ENCODE measurements at regions not wholly inside any gene's neighbourhood (a gene's known extent, or its start where the extent isn't known, plus 50 kb on each side); places are given as distances from the start of the nearest gene placed in this dataset.

DNA sequence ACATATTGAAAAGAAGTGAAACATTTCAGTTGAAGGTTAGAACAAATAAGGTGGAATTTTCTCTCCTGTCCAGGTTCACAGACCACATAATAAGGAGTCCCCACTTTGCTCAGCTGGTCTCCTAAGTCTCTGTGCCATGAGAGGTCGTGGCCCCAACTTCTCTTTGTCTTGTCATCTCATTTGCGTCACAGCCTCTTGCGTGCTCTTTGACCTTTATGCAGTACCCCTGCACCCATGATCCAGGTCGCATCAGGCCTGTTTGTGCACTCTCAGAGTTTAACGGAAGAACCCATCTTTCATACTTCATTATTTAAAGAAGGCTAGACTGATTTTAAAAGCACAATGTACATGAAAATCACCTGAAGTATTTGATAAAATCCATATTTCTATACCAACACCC, 110.4 kb upstream of the BMP2 start:
- ATAC-seq (ENCODE audit: insufficient read depth, low read depth): no peak
- H3K4me2 ChIP-seq (ENCODE audit: insufficient read depth, low read length): no peak overlapping the region
- H3K9me3 ChIP-seq (ENCODE audit: insufficient read depth, low read length, severe bottlenecking): no peaks in the 10 kb centered on the region
- H3K36me3 ChIP-seq (ENCODE audit: insufficient read depth, low read length): no peaks in the 10 kb centered on the region
- no peaks in the 10 kb centered on the region for H3K4me1 ChIP-seq (ENCODE audit: insufficient read depth, low read length)
- H3K4me3 ChIP-seq (ENCODE audit: low read depth in 1 of 2, low read length in 2 of 2): no peak overlapping the region
- H3K27ac ChIP-seq (ENCODE audit: low read length): no peak overlapping the region
- no peak for DNase-seq
- TF ChIP-seq EZH2 (IDR thresholded peaks at IDR 0.05; ENCODE audit: borderline replicate concordance, low read depth, low read length, severe bottlenecking): no peak
- H3K9ac ChIP-seq (ENCODE audit: low read depth, low read length): no peak overlapping the region
- no peaks in the 10 kb centered on the region for H3K79me2 ChIP-seq (ENCODE audit: insufficient read depth, low read length)
- no peak overlapping the region for H2AFZ ChIP-seq (ENCODE audit: low read depth, low read length)
- no peaks in the 10 kb centered on the region for H3K27me3 ChIP-seq (ENCODE audit: insufficient read depth, low read length, poor library complexity)
- H4K20me1 ChIP-seq (ENCODE audit: insufficient read depth, low read length): no peaks in the 10 kb centered on the region

DNA sequence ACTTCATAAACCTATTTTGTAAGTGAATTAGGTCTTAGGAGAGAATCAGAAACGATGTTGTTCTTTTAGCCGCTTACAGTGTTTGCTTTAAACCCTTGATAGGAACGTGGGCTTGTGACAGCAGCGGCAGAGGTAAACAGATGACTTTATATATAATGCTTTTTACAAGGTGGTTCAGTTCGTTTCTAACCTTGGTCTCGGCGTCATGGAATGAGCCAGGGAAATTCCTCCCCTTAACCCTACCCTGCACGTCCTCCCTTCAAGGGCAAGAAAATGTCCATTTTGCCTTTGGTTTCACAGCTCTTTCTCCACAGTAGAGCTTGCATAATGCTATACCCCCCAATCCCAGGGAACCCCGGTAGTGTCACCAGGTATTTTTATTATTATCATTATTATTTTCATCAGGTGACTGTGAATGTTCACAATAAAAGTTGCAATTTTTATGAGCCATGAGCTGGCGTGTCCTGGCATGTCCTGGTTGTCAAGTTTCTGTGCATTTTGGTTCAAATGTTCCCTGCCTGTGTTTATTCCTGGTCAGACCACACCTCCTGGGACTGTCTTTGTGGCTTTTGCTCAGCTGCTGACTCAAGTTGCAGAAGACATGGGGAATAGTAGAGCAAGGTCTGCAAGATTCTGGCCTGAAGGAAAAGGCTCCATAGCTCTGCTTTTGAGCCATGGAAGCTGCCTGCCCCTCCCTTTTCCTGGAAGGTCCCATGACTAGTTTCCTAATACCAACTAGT, 112.8 kb upstream of the BMP2 start:
- Histone ChIP-seq H3K4me3 (ENCODE audit: low read depth in 1 of 2, low read length in 2 of 2) (no peak overlapping the region), H3K4me2 (ENCODE audit: insufficient read depth, low read length) (no peak overlapping the region), H3K79me2 (ENCODE audit: insufficient read depth, low read length) (no peaks in the 10 kb centered on the region), H2AFZ (ENCODE audit: low read depth, low read length) (no peak overlapping the region), H3K36me3 (ENCODE audit: insufficient read depth, low read length) (no peaks in the 10 kb centered on the region), H4K20me1 (ENCODE audit: insufficient read depth, low read length) (no peaks in the 10 kb centered on the region), H3K9ac (ENCODE audit: low read depth, low read length) (no peak overlapping the region), H3K27me3 (ENCODE audit: insufficient read depth, low read length, poor library complexity) (no peaks in the 10 kb centered on the region), H3K9me3 (ENCODE audit: insufficient read depth, low read length, severe bottlenecking) (no peaks in the 10 kb centered on the region), H3K4me1 (ENCODE audit: insufficient read depth, low read length) (no peaks in the 10 kb centered on the region), H3K27ac (ENCODE audit: low read length) (no peak overlapping the region)
- no peak for ATAC-seq (ENCODE audit: insufficient read depth, low read depth)
- TF ChIP-seq, protein P1, sequence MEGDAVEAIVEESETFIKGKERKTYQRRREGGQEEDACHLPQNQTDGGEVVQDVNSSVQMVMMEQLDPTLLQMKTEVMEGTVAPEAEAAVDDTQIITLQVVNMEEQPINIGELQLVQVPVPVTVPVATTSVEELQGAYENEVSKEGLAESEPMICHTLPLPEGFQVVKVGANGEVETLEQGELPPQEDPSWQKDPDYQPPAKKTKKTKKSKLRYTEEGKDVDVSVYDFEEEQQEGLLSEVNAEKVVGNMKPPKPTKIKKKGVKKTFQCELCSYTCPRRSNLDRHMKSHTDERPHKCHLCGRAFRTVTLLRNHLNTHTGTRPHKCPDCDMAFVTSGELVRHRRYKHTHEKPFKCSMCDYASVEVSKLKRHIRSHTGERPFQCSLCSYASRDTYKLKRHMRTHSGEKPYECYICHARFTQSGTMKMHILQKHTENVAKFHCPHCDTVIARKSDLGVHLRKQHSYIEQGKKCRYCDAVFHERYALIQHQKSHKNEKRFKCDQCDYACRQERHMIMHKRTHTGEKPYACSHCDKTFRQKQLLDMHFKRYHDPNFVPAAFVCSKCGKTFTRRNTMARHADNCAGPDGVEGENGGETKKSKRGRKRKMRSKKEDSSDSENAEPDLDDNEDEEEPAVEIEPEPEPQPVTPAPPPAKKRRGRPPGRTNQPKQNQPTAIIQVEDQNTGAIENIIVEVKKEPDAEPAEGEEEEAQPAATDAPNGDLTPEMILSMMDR (IDR thresholded peaks at IDR 0.05; ENCODE audit: borderline replicate concordance, extremely low read depth, low read length, poor library complexity, severe bottlenecking): no peak
- TF ChIP-seq EZH2 (IDR thresholded peaks at IDR 0.05; ENCODE audit: borderline replicate concordance, low read depth, low read length, severe bottlenecking): no peak
- DNase-seq: no peak

DNA sequence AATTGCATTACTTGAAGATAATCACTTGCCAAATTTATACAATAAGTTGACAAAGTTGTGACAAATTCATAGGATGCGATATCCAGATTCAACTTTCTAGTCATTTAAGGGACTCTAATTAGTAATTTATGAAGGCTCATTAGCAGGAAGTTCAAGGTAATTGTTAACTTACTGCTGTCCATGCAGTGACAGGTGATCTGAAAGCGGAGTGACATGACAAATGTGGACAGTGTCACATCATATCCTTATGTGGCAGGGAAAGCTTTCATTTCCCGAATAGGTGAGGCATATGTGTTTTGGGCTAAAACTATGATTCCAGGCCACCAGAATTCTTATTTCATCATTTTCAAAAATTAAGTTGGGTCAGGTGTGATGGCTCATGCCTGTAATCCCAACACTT, 115.9 kb upstream of the BMP2 start:
- Histone ChIP-seq H3K9ac (ENCODE audit: low read depth, low read length) (no peak overlapping the region), H4K20me1 (ENCODE audit: insufficient read depth, low read length) (no peaks in the 10 kb centered on the region), H3K27me3 (ENCODE audit: insufficient read depth, low read length, poor library complexity) (no peaks in the 10 kb centered on the region), H3K36me3 (ENCODE audit: insufficient read depth, low read length) (no peaks in the 10 kb centered on the region), H3K4me1 (ENCODE audit: insufficient read depth, low read length) (no peaks in the 10 kb centered on the region), H2AFZ (ENCODE audit: low read depth, low read length) (no peak overlapping the region), H3K4me3 (ENCODE audit: low read depth in 1 of 2, low read length in 2 of 2) (no peak overlapping the region), H3K9me3 (ENCODE audit: insufficient read depth, low read length, severe bottlenecking) (no peaks in the 10 kb centered on the region), H3K79me2 (ENCODE audit: insufficient read depth, low read length) (no peaks in the 10 kb centered on the region), H3K4me2 (ENCODE audit: insufficient read depth, low read length) (no peak overlapping the region), H3K27ac (ENCODE audit: low read length) (no peak overlapping the region)
- no peak for TF ChIP-seq EZH2 (IDR thresholded peaks at IDR 0.05; ENCODE audit: borderline replicate concordance, low read depth, low read length, severe bottlenecking)
- TF ChIP-seq, protein P1 (IDR thresholded peaks at IDR 0.05; ENCODE audit: borderline replicate concordance, extremely low read depth, low read length, poor library complexity, severe bottlenecking): no peak
- ATAC-seq (ENCODE audit: insufficient read depth, low read depth) (no peak), DNase-seq (no peak)

DNA sequence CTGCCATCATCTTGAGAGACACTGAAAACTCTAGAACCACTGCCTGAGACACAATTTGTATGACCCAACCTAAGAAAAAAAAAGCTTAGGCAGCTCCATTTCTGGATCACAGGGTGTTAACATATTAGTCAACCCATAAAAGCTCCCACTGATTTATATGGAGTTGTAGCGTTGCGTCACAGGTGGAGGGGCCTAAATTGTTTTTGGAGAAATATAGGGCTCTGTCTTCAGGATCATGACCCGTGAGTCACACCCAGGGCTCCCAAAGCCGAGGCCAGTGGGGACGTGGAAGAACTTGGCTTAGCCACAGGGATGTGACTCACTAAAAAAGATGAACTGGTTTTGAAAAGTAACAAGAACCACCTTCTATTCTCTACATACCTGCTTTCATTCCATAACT, 116.5 kb upstream of the BMP2 start:
- no peaks in the 10 kb centered on the region for H3K27me3 ChIP-seq (ENCODE audit: insufficient read depth, low read length, poor library complexity)
- TF ChIP-seq, protein P1 (IDR thresholded peaks at IDR 0.05; ENCODE audit: borderline replicate concordance, extremely low read depth, low read length, poor library complexity, severe bottlenecking): no peak
- TF ChIP-seq EZH2 (IDR thresholded peaks at IDR 0.05; ENCODE audit: borderline replicate concordance, low read depth, low read length, severe bottlenecking): no peak
- H3K4me2 ChIP-seq (ENCODE audit: insufficient read depth, low read length): no peak overlapping the region
- no peaks in the 10 kb centered on the region for H3K79me2 ChIP-seq (ENCODE audit: insufficient read depth, low read length)
- no peak overlapping the region for H3K27ac ChIP-seq (ENCODE audit: low read length)
- no peaks in the 10 kb centered on the region for H3K4me1 ChIP-seq (ENCODE audit: insufficient read depth, low read length)
- H3K9me3 ChIP-seq (ENCODE audit: insufficient read depth, low read length, severe bottlenecking): no peaks in the 10 kb centered on the region
- H3K4me3 ChIP-seq (ENCODE audit: low read depth in 1 of 2, low read length in 2 of 2): no peak overlapping the region
- H3K36me3 ChIP-seq (ENCODE audit: insufficient read depth, low read length): no peaks in the 10 kb centered on the region
- no peak overlapping the region for H2AFZ ChIP-seq (ENCODE audit: low read depth, low read length)
- ATAC-seq (ENCODE audit: insufficient read depth, low read depth) (no peak), DNase-seq (no peak)
- H3K9ac ChIP-seq (ENCODE audit: low read depth, low read length): no peak overlapping the region
- no peaks in the 10 kb centered on the region for H4K20me1 ChIP-seq (ENCODE audit: insufficient read depth, low read length)

Measured in DND-41 (cell line).